ENCODE measurements at regions not wholly inside any gene's neighbourhood (a gene's known extent, or its start where the extent isn't known, plus 50 kb on each side); places are given as distances from the start of the nearest gene placed in this dataset.

DNA sequence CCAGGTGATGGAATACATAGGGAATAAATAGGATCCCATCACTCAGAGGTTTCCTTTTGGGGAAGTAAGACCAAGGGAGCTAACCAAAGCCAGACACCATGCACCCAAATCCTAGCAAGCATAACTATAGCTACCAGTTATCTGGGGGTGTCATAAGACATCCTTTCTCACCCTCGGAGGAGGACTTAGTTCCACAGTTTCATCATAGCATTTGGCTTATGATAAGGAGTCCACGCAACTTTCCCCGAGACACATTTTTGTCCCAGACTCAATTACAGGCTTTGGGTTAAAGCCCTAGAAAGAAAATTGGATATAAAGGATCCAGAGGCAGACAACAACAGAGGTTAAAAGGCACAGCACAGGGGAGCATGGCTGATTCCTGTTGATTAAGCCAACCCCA lies 442.9 kb downstream of the HTR7 start:
- Histone ChIP-seq H3K4me1 (ENCODE audit: control insufficient read depth, insufficient read depth, low read length) (peaks cover 7% of the 10 kb centered on the region), H3K9me3 (ENCODE audit: control insufficient read depth, low read length) (peaks cover 16% of the 10 kb centered on the region), H3K4me3 (ENCODE audit: low read length) (no peak overlapping the region), H3K36me3 (ENCODE audit: control insufficient read depth, insufficient read depth, low read length) (no peaks in the 10 kb centered on the region), H3K27ac (ENCODE audit: low read depth, low read length) (no peak overlapping the region), H3K9ac (ENCODE audit: extremely low read depth, low read length, poor library complexity, severe bottlenecking) (no peak overlapping the region), H3K27me3 (ENCODE audit: control insufficient read depth, insufficient read depth, low read length, poor library complexity, severe bottlenecking) (no peaks in the 10 kb centered on the region)
- H3K27me3 Mint-ChIP-seq (ENCODE audit: insufficient read depth): no peaks in the 10 kb centered on the region
- no peak overlapping the region for H3K4me3 Mint-ChIP-seq
- TF ChIP-seq, protein P1, sequence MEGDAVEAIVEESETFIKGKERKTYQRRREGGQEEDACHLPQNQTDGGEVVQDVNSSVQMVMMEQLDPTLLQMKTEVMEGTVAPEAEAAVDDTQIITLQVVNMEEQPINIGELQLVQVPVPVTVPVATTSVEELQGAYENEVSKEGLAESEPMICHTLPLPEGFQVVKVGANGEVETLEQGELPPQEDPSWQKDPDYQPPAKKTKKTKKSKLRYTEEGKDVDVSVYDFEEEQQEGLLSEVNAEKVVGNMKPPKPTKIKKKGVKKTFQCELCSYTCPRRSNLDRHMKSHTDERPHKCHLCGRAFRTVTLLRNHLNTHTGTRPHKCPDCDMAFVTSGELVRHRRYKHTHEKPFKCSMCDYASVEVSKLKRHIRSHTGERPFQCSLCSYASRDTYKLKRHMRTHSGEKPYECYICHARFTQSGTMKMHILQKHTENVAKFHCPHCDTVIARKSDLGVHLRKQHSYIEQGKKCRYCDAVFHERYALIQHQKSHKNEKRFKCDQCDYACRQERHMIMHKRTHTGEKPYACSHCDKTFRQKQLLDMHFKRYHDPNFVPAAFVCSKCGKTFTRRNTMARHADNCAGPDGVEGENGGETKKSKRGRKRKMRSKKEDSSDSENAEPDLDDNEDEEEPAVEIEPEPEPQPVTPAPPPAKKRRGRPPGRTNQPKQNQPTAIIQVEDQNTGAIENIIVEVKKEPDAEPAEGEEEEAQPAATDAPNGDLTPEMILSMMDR (conservative IDR thresholded peaks at IDR 0.05): no peak
- peaks cover 18% of the 10 kb centered on the region for H3K4me1 Mint-ChIP-seq
- DNase-seq: no peak
- peaks cover 6% of the 10 kb centered on the region for H3K36me3 Mint-ChIP-seq (ENCODE audit: low read depth)
- H3K27ac Mint-ChIP-seq: no peak overlapping the region
- peaks cover 16% of the 10 kb centered on the region for H3K9me3 Mint-ChIP-seq
- 98 to 100% methylated on average over 2 to 3 of the region's 3 CpGs for WGBS, 2 experiments (ENCODE audit: insufficient coverage in 1 of 2, insufficient read length in 1 of 2)

DNA sequence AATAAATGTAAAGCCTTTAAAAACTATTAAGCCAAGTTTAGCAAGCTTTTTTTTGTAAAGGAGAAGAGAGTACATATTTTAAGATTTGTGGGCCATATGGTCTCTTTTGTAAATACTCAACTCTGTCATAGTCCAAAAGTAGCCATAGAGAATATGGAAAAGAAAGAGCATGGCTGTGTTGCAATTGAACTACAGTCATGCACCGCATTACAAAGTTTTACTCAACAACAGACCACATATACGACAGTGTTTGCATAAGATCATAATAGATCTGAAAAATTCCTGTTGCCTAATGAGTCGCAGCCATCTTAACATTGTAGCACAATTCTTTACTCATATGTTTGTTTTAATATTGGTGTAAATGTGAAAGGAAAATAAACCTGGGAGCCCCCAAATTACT lies 440.8 kb downstream of the HTR7 start:
- Histone ChIP-seq H3K27me3 (ENCODE audit: control insufficient read depth, insufficient read depth, low read length, poor library complexity, severe bottlenecking) (no peaks in the 10 kb centered on the region), H3K9me3 (ENCODE audit: control insufficient read depth, low read length) (no peaks in the 10 kb centered on the region), H3K27ac (ENCODE audit: low read depth, low read length) (no peak overlapping the region), H3K4me3 (ENCODE audit: low read length) (no peak overlapping the region), H3K9ac (ENCODE audit: extremely low read depth, low read length, poor library complexity, severe bottlenecking) (no peak overlapping the region), H3K36me3 (ENCODE audit: control insufficient read depth, insufficient read depth, low read length) (no peaks in the 10 kb centered on the region), H3K4me1 (ENCODE audit: control insufficient read depth, insufficient read depth, low read length) (peaks cover 15% of the 10 kb centered on the region)
- Mint-ChIP-seq H3K4me3 (no peak overlapping the region), H3K9me3 (no peaks in the 10 kb centered on the region), H3K36me3 (ENCODE audit: low read depth) (no peaks in the 10 kb centered on the region), H3K27ac (no peak overlapping the region), H3K27me3 (ENCODE audit: insufficient read depth) (no peaks in the 10 kb centered on the region), H3K4me1 (peaks cover 20% of the 10 kb centered on the region)
- TF ChIP-seq, protein P1 (conservative IDR thresholded peaks at IDR 0.05): no peak
- WGBS, 2 experiments (ENCODE audit: insufficient coverage in 1 of 2, insufficient read length in 1 of 2): 58% methylated on average over 3 of the region's 3 CpGs; no CpG with 5 or more reads in 1 of the 2 experiments
- DNase-seq: no peak

DNA sequence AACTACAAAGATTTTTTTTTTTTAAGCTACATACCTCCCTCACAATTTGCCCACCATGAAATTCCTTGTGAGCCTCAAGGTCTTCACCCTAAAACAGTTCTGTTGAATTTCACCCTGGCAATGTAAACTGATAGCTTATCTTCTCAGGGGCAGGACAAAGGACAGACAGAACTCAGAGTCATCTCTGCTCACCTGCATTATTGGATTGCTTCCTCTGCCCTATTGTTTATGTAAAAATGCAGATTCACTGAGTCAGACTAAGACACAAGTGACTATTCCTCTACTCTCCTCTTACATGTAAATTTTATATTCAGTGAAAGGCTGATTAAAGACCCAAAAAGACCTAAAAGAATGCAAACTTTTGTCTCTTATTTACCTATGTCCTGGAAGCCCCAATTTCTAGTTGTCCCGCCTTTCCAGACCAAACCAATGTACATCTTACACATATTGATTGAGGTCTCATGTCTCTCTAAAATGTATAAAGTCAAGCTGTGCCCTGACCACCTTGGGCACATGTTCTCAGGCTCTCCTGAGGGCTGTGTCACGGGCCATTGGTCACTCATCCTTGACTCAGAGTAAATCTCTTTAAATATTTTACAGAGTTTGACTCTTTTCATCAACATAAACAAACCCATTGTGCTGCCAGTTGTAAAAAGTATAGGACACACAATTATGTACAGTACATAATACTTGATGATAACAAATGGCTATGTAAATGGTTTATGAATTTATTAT lies 440.2 kb downstream of the HTR7 start:
- H3K4me1 ChIP-seq (ENCODE audit: control insufficient read depth, insufficient read depth, low read length): peaks cover 15% of the 10 kb centered on the region
- H3K4me3 ChIP-seq (ENCODE audit: low read length): no peak overlapping the region
- no peak overlapping the region for H3K27ac ChIP-seq (ENCODE audit: low read depth, low read length)
- Mint-ChIP-seq H3K9me3 (no peaks in the 10 kb centered on the region), H3K36me3 (ENCODE audit: low read depth) (no peaks in the 10 kb centered on the region), H3K27me3 (ENCODE audit: insufficient read depth) (no peaks in the 10 kb centered on the region), H3K27ac (no peak overlapping the region), H3K4me1 (peaks cover 17% of the 10 kb centered on the region), H3K4me3 (no peak overlapping the region)
- TF ChIP-seq, protein P1 (conservative IDR thresholded peaks at IDR 0.05): no peak
- H3K27me3 ChIP-seq (ENCODE audit: control insufficient read depth, insufficient read depth, low read length, poor library complexity, severe bottlenecking): no peaks in the 10 kb centered on the region
- no peaks in the 10 kb centered on the region for H3K36me3 ChIP-seq (ENCODE audit: control insufficient read depth, insufficient read depth, low read length)
- DNase-seq: no peak
- 89 to 91% methylated on average over 1 to 2 of the region's 2 CpGs for WGBS, 2 experiments (ENCODE audit: insufficient coverage in 1 of 2, insufficient read length in 1 of 2)
- no peak overlapping the region for H3K9ac ChIP-seq (ENCODE audit: extremely low read depth, low read length, poor library complexity, severe bottlenecking)
- H3K9me3 ChIP-seq (ENCODE audit: control insufficient read depth, low read length): no peaks in the 10 kb centered on the region
